Urinary bladder (tissue), 3 donors: ENCODE measurements at regions not wholly inside any gene's neighbourhood (a gene's known extent, or its start where the extent isn't known, plus 50 kb on each side); places are given as distances from the start of the nearest gene placed in this dataset.

Experiments used
- DNase-seq: peaks from one replicate; pipeline ENCODE4 v3.0.0-alpha.2; 2015; ENCODE audit errors: extremely low spot score
- H3K27ac ChIP-seq: one replicate; pipeline ENCODE4 v1.5.1; 2013; ENCODE audit warnings: low read depth, mild to moderate bottlenecking, moderate library complexity
- H3K36me3 ChIP-seq: one replicate; pipeline ENCODE4 v1.6.1; 2013; ENCODE audit warnings: mild to moderate bottlenecking, moderate library complexity; ENCODE audit not compliant: insufficient read depth
- H3K4me1 ChIP-seq: one replicate; pipeline ENCODE4 v1.6.1; 2013; ENCODE audit warnings: mild to moderate bottlenecking, moderate library complexity; ENCODE audit not compliant: insufficient read depth
- H3K4me3 ChIP-seq: one replicate; pipeline ENCODE4 v1.5.1; 2013; ENCODE audit warnings: low read depth, low read length
- WGBS: extraction: QIAGEN DNeasy Blood & Tissue Kit; methylation state at CpG from one replicate; pipeline ENCODE4 v1.1.7; 2013; 5-methylcytosine and 5-hydroxymethylcytosine counted together
- donor health status: healthy with polysubstance abuse.
- donor health status: healthy.

GRCh38 chr4:22910200-22910599 lies 217.5 kb downstream of the GBA3 start:
- Histone ChIP-seq H3K27ac (no peak overlapping the region), H3K36me3 (no peaks in the 10 kb centered on the region), H3K4me3 (no peak overlapping the region), H3K4me1 (no peaks in the 10 kb centered on the region)
- WGBS, result 34% methylated on average over 2 of the region's 2 CpGs
- DNase-seq, result no peak

GRCh38 chr4:22906045-22906444 lies 213.3 kb downstream of the GBA3 start:
- H3K27ac ChIP-seq, result no peak overlapping the region
- no peak overlapping the region for H3K4me3 ChIP-seq
- no peaks in the 10 kb centered on the region for H3K4me1 ChIP-seq
- 51% methylated on average over 2 of the region's 2 CpGs for WGBS
- no peaks in the 10 kb centered on the region for H3K36me3 ChIP-seq
- no peak for DNase-seq

- WGBS, result 16% methylated on average over 3 of the region's 3 CpGs
- Histone ChIP-seq H3K36me3 (no peaks in the 10 kb centered on the region), H3K4me1 (no peaks in the 10 kb centered on the region), H3K4me3 (no peak overlapping the region), H3K27ac (no peak overlapping the region)
- DNase-seq, result no peak
Observed at GRCh38 chr4:22903913-22904312, 211.2 kb downstream of the GBA3 start.

- Histone ChIP-seq H3K36me3 (no peaks in the 10 kb centered on the region), H3K4me1 (no peaks in the 10 kb centered on the region), H3K27ac (no peak overlapping the region), H3K4me3 (no peak overlapping the region)
- 25% methylated on average over 1 of the region's 1 CpG for WGBS
- DNase-seq, result no peak
Observed at GRCh38 chr4:22901631-22902030, 208.9 kb downstream of the GBA3 start.

- DNase-seq, result no peak
- 27% methylated on average over 2 of the region's 2 CpGs for WGBS
- no peak overlapping the region for H3K4me3 ChIP-seq
Observed at GRCh38 chr4:22900876-22901275, 208.1 kb downstream of the GBA3 start.

GRCh38 chr4:22897520-22898108 lies 204.9 kb downstream of the GBA3 start:
- H3K36me3 ChIP-seq, result no peaks in the 10 kb centered on the region
- no peak overlapping the region for H3K27ac ChIP-seq
- DNase-seq, result no peak
- WGBS, result 52% methylated on average over 6 of the region's 6 CpGs
- H3K4me3 ChIP-seq, result no peak overlapping the region
- no peaks in the 10 kb centered on the region for H3K4me1 ChIP-seq

More at GRCh38 chr4:22900876-22901275, 208.1 kb downstream of the GBA3 start:
- no peaks in the 10 kb centered on the region for H3K36me3 ChIP-seq
- H3K27ac ChIP-seq, result no peak overlapping the region
- no peaks in the 10 kb centered on the region for H3K4me1 ChIP-seq

GRCh38 chr4:22895482-22895881 lies 202.7 kb downstream of the GBA3 start:
- WGBS, result 77% methylated on average over 1 of the region's 1 CpG

GRCh38 chr4:22884157-22884556 lies 191.4 kb downstream of the GBA3 start:
- Histone ChIP-seq H3K36me3 (no peaks in the 10 kb centered on the region), H3K27ac (no peak overlapping the region), H3K4me1 (no peaks in the 10 kb centered on the region), H3K4me3 (no peak overlapping the region)
- DNase-seq, result no peak

More at GRCh38 chr4:22895482-22895881, 202.7 kb downstream of the GBA3 start:
- Histone ChIP-seq H3K36me3 (no peaks in the 10 kb centered on the region), H3K27ac (no peak overlapping the region), H3K4me1 (no peaks in the 10 kb centered on the region), H3K4me3 (no peak overlapping the region)
- no peak for DNase-seq

- Histone ChIP-seq H3K27ac (no peak overlapping the region), H3K4me1 (no peaks in the 10 kb centered on the region), H3K36me3 (no peaks in the 10 kb centered on the region), H3K4me3 (no peak overlapping the region)
- no peak for DNase-seq
Observed at GRCh38 chr4:22881411-22881810, 188.7 kb downstream of the GBA3 start.

GRCh38 chr4:22877486-22878052 lies 184.8 kb downstream of the GBA3 start:
- Histone ChIP-seq H3K27ac (no peak overlapping the region), H3K4me1 (no peaks in the 10 kb centered on the region), H3K36me3 (no peaks in the 10 kb centered on the region), H3K4me3 (no peak overlapping the region)
- 79% methylated on average over 16 of the region's 16 CpGs for WGBS
- DNase-seq, result no peak

- H3K27ac ChIP-seq, result no peak overlapping the region
- no peaks in the 10 kb centered on the region for H3K4me1 ChIP-seq
- H3K36me3 ChIP-seq, result no peaks in the 10 kb centered on the region
- DNase-seq, result no peak
- H3K4me3 ChIP-seq, result no peak overlapping the region
- 86% methylated on average over 2 of the region's 2 CpGs for WGBS
Observed at GRCh38 chr4:22876270-22876669, 183.5 kb downstream of the GBA3 start.

GRCh38 chr4:22875587-22876257 lies 183.0 kb downstream of the GBA3 start:
- 74% methylated on average over 4 of the region's 4 CpGs for WGBS
- Histone ChIP-seq H3K4me1 (no peaks in the 10 kb centered on the region), H3K36me3 (no peaks in the 10 kb centered on the region), H3K4me3 (no peak overlapping the region), H3K27ac (no peak overlapping the region)
- no peak for DNase-seq

- Histone ChIP-seq H3K36me3 (no peaks in the 10 kb centered on the region), H3K27ac (no peak overlapping the region), H3K4me3 (no peak overlapping the region), H3K4me1 (no peaks in the 10 kb centered on the region)
- WGBS, result 74% methylated on average over 4 of the region's 4 CpGs
- DNase-seq, result no peak
Observed at GRCh38 chr4:22874334-22874912, 181.7 kb downstream of the GBA3 start.

- DNase-seq, result no peak
- H3K4me1 ChIP-seq, result no peaks in the 10 kb centered on the region
- no peaks in the 10 kb centered on the region for H3K36me3 ChIP-seq
- H3K27ac ChIP-seq, result no peak overlapping the region
- H3K4me3 ChIP-seq, result no peak overlapping the region
- 80% methylated on average over 3 of the region's 3 CpGs for WGBS
Observed at GRCh38 chr4:22873899-22874298, 181.2 kb downstream of the GBA3 start.
